Retinal pigment epithelial cell (primary cell): ENCODE measurements at regions not wholly inside any gene's neighbourhood (a gene's known extent, or its start where the extent isn't known, plus 50 kb on each side); places are given as distances from the start of the nearest gene placed in this dataset.

Source experiments
- DNase-seq: peaks from one replicate; pipeline ENCODE4 v3.0.0-alpha.2; 2010; ENCODE audit warnings: low read depth
- H3K4me3 ChIP-seq: 2 replicates; pipeline ENCODE4 v1.5.1; 2011; ENCODE audit warnings: mild to moderate bottlenecking, low read length, control low read depth, moderate library complexity
- TF ChIP-seq, protein P1 (sequence below): conservative IDR thresholded peaks from 2 replicates; pipeline ENCODE4 v1.5.1; 2011; ENCODE audit warnings: low read depth, low read length, control low read depth, inconsistent platforms

DNA sequence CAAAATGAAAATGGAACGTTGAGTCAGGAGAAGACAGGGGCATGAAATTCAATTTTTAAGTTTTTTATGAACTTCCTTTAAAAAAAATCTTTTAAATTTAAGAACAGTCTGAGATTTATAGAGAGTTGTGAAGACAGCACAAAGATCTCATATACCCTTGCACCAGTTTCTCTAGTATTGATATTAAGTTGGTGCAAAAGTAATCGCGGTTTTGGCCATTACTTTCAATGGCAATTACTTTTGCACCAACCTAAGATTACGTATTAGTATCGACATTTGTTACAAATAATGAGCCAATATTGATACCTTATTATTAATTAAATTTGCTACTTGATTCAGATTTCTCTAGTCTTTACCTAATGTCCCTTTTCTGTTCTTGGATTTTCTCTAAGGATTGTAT, 684.4 kb upstream of the CDH8 start:
- no peak for DNase-seq
- TF ChIP-seq, protein P1, sequence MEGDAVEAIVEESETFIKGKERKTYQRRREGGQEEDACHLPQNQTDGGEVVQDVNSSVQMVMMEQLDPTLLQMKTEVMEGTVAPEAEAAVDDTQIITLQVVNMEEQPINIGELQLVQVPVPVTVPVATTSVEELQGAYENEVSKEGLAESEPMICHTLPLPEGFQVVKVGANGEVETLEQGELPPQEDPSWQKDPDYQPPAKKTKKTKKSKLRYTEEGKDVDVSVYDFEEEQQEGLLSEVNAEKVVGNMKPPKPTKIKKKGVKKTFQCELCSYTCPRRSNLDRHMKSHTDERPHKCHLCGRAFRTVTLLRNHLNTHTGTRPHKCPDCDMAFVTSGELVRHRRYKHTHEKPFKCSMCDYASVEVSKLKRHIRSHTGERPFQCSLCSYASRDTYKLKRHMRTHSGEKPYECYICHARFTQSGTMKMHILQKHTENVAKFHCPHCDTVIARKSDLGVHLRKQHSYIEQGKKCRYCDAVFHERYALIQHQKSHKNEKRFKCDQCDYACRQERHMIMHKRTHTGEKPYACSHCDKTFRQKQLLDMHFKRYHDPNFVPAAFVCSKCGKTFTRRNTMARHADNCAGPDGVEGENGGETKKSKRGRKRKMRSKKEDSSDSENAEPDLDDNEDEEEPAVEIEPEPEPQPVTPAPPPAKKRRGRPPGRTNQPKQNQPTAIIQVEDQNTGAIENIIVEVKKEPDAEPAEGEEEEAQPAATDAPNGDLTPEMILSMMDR, result no peak
- no peak overlapping the region for H3K4me3 ChIP-seq

GRCh38 chr16:62717026-62717425, 680.8 kb upstream of the CDH8 start:
- H3K4me3 ChIP-seq, result no peak overlapping the region
- no peak for DNase-seq
- TF ChIP-seq, protein P1, result no peak

DNA sequence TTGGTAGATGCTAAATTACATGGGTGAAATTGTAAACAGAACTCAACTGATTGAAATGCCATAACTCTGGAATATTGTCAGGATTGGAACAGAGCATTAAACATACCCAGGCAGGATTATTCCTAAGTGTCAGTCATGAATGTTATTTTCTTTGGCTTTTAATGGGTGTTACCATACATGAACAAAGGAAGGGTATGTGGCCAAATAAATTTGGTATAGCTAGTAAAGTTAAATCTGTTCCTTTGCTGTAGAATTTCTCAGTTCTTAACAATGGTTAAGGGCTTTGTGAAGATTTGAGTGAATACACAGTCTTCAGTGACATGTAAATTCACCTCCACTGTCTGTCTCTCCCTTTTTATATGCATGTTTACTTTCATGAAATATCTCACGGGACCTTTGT, 679.5 kb upstream of the CDH8 start:
- no peak for DNase-seq
- TF ChIP-seq, protein P1, result no peak
- H3K4me3 ChIP-seq, result no peak overlapping the region

GRCh38 chr16:62712566-62712965, 676.3 kb upstream of the CDH8 start:
- DNase-seq, result no peak
- H3K4me3 ChIP-seq, result no peak overlapping the region
- TF ChIP-seq, protein P1, result no peak

DNA sequence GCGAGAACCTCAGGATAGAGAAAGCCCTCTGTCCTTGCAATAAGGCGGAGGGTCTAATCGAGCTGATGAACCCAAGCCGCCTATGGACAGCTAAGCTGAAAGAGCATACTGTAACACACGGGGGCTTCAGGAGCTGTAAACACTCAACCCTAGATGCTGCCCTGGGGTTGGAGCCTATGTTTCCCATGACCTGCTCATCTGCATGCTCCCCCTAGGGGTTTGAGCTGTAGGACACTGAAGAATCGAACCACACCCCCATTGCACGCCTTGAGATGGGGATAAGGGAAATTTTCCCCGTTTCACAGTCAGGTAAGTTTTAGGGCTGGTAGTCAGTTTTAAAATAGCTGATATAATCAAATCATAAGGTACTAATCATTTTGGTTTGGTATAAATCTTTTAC, 675.6 kb upstream of the CDH8 start:
- no peak for DNase-seq
- no peak overlapping the region for H3K4me3 ChIP-seq
- TF ChIP-seq, protein P1, result no peak

DNA sequence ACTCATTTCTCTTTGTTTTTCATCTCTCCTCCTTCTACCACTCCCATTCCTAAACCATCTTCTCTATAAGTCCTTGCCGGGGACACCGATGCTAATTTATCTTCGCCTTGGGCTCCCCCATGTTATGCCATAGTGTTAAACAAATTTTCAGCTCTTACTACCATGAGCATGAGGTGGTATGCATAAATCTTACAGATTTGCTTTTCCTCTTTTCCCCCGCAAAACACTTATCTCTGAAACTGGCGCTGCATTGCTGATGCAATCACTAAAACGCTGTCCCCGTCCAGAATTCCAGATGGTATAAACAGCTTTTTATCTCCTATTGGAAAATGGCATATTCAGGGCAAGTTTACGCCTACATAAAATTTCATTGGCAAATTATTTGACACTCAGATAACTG, 673.6 kb upstream of the CDH8 start:
- no peak overlapping the region for H3K4me3 ChIP-seq
- TF ChIP-seq, protein P1, result no peak
- DNase-seq, result no peak

DNA sequence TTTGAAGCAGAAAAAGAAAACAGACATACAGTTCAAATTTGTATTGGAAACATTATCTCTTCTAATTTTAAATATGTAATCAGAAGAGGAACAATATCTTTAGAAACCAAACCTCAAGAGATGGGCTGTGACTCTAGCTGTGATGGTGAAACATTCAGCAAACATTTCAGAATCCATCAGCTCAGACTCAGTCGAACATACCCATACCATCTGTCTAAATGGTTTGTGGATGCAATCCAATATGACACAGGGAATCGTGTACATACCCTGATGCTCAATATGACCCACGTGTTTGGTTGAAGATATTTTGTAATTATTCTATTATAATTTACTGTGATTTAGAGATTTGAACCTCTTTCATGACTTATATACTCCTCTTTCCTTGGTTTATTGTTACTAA, 665.2 kb upstream of the CDH8 start:
- DNase-seq, result no peak
- no peak overlapping the region for H3K4me3 ChIP-seq
- TF ChIP-seq, protein P1, result no peak
